ENCODE measurements at regions not wholly inside any gene's neighbourhood (a gene's known extent, or its start where the extent isn't known, plus 50 kb on each side); places are given as distances from the start of the nearest gene placed in this dataset.

DNA sequence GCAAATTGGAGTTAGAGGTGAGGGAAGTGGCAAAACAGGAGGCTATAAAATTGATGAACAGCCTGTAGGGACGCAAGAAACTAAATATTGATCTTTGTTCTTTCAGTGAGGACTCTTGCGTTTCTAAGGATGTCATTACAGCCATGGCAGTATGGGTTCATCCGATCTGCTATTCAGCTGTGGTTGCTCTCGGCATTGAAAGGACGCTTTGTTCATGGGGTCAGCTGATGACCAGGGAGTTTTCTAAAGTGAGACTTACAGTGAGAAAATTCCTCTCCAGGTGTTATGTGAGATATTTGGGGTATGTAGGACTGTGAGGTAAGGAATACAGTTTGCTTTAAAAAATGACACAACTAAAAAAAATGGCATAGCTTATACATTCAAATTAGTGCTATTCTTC is 52.7 kb upstream of the PELI1 start:
- H3K4me3 ChIP-seq (ENCODE audit: low read length), result no peak overlapping the region
- no peaks in the 10 kb centered on the region for H3K9me3 ChIP-seq (replicated peaks; ENCODE audit: control insufficient read depth, low read depth, low read length)
- no peak for DNase-seq
- no peaks in the 10 kb centered on the region for H3K27me3 ChIP-seq (ENCODE audit: control insufficient read depth, insufficient read depth, low read length)
- 66% methylated on average over 5 of the region's 5 CpGs for WGBS (ENCODE audit: insufficient coverage)
- no peak overlapping the region for H3K27ac ChIP-seq (ENCODE audit: low read length)
- H3K36me3 ChIP-seq (ENCODE audit: control insufficient read depth, insufficient read depth, low read length), result no peaks in the 10 kb centered on the region
- H3K4me1 ChIP-seq (ENCODE audit: control insufficient read depth, insufficient read depth, low read length), result peaks cover 5% of the 10 kb centered on the region

DNA sequence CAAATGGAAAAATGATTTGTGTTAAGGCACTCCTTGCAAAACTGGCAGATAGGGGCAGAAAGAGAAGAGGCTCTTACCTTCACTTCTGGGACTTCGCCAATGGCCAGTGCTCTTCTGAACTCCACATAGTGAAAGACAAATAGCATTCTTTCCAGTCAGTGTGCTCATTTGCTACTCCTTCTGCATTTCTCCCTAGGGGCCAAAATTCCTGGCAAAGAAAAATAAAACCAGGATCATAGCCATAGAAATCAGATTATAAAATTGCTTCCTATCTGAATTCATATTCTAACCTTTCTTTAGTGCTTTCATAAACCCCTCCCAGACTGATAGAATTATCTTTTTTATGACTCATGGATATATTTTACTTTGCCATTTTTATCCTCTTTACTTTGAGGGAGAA is 56.9 kb upstream of the PELI1 start:
- Histone ChIP-seq H3K27ac (ENCODE audit: low read length) (peak overlapping the region; percentile 95), H3K9me3 (replicated peaks; ENCODE audit: control insufficient read depth, low read depth, low read length) (no peaks in the 10 kb centered on the region), H3K4me3 (ENCODE audit: low read length) (no peak overlapping the region), H3K4me1 (ENCODE audit: control insufficient read depth, insufficient read depth, low read length) (peaks cover 24% of the 10 kb centered on the region), H3K36me3 (ENCODE audit: control insufficient read depth, insufficient read depth, low read length) (no peaks in the 10 kb centered on the region), H3K27me3 (ENCODE audit: control insufficient read depth, insufficient read depth, low read length) (no peaks in the 10 kb centered on the region)
- peak; percentile 93 for DNase-seq
- WGBS (ENCODE audit: insufficient coverage), result no CpG with 5 or more reads among the region's 1 CpG

DNA sequence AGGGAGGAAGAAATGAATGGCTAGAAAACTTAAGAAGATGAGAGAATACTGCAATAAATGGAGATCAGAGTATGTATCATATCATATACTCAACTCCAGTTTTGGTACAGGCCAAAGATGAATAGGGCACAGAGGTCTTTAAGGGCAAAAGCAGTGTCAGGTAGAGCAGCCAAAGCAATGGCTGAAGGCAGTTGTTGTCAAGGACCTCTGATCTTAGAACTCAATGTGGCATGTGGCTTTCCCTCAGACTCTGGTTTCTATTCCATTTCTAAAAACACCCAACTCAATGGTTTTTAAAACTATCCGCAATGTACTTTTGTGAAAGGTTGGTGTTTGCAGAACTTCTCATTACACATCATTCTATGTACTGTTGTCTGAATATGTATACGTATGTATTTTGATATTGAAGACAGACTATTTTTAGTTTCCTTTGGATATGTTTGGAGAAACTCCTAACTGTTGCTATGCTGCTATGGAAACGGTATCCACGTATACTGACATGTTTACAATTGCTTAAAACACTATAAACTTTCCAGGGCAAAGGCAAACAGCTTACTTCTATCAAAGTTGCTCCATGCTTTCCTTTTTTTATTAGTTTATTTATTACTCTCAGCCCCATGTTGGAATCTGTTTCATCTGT is 58.1 kb upstream of the PELI1 start:
- Histone ChIP-seq H3K4me3 (ENCODE audit: low read length) (no peak overlapping the region), H3K36me3 (ENCODE audit: control insufficient read depth, insufficient read depth, low read length) (no peaks in the 10 kb centered on the region), H3K27me3 (ENCODE audit: control insufficient read depth, insufficient read depth, low read length) (no peaks in the 10 kb centered on the region), H3K9me3 (replicated peaks; ENCODE audit: control insufficient read depth, low read depth, low read length) (no peaks in the 10 kb centered on the region), H3K4me1 (ENCODE audit: control insufficient read depth, insufficient read depth, low read length) (peaks cover 24% of the 10 kb centered on the region), H3K27ac (ENCODE audit: low read length) (peak overlapping the region; percentile 95)
- DNase-seq, result peak; percentile 97
- no CpG with 5 or more reads among the region's 4 CpGs for WGBS (ENCODE audit: insufficient coverage)

DNA sequence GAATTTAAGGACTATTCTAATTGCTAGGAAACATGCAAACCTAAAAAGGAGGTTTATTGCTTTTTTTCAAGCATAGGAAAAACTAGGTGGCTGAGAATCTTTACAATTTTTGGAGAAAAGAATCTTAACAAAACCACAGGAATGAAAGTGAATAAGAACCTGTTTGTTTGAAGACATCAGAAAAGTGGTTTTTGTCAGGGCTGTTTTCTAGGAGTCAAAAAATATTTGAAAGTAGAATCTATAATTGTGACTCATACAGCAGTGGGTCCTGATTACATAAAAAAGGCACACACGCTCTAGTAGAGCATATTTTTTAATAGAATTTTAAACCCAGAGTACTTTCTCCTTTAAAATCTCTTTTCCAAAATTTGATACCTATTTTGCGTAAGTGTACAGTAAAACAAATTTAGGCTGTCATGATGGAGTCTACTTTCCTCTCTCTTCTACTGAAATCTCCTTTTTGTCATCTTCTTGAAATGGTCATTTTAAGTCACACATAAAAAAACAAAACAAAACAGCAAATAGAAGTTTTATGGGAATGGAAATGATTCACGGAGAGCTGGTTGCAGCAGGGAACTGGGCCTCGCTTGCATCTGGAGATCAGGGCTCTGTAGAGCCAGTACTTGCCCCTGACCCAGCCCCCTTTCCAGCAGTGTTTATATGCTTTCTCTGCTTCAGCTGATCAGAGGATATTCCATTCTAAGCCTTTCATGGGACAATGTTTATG is 59.1 kb upstream of the PELI1 start:
- H3K4me1 ChIP-seq (ENCODE audit: control insufficient read depth, insufficient read depth, low read length), result peaks cover 24% of the 10 kb centered on the region
- WGBS (ENCODE audit: insufficient coverage), result 14% methylated on average over 2 of the region's 4 CpGs
- DNase-seq, result peak; percentile 79
- no peak overlapping the region for H3K4me3 ChIP-seq (ENCODE audit: low read length)
- H3K36me3 ChIP-seq (ENCODE audit: control insufficient read depth, insufficient read depth, low read length), result no peaks in the 10 kb centered on the region
- no peaks in the 10 kb centered on the region for H3K27me3 ChIP-seq (ENCODE audit: control insufficient read depth, insufficient read depth, low read length)
- H3K27ac ChIP-seq (ENCODE audit: low read length), result peak overlapping the region; percentile 95
- H3K9me3 ChIP-seq (replicated peaks; ENCODE audit: control insufficient read depth, low read depth, low read length), result no peaks in the 10 kb centered on the region

DNA sequence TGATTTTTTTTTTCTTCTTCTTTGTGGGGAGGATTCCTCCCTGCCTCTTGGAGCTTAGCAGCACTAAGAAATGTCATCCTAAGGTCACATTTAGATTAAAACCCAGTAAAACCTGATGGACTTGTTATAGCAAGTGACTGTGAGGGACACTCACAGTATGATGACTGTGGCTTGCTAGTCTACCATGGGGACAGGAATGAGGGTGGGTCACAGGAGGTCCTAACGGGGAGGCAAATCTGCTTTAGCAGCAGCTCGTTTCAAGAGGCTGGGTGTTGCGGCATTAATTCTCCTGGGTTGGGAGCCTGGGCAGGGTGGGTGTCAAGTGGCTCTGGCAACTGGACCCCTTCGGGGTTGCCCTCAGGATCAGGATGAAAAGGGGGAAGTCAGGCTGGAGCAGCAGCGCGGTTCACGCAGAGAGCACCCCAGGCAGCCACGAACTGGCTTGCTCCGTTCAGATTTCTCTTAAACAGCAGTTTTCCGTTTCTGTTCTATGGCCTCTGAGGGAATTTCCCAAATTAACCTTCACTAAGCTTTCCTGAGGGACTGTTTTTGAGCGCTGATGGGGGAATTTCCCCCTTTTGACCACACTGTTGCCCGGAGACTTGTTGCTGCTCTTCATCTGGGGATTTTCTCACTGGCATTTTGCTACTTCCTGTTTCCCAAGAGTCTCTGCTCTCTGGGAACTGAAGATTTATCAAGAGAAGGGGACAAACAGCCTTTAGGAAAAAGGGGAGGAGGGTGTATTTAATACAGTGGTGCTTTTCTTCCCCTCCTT is 59.8 kb upstream of the PELI1 start:
- no peaks in the 10 kb centered on the region for H3K27me3 ChIP-seq (ENCODE audit: control insufficient read depth, insufficient read depth, low read length)
- WGBS (ENCODE audit: insufficient coverage), result 42% methylated on average over 7 of the region's 12 CpGs
- H3K27ac ChIP-seq (ENCODE audit: low read length), result peak overlapping the region; percentile 95
- no peaks in the 10 kb centered on the region for H3K36me3 ChIP-seq (ENCODE audit: control insufficient read depth, insufficient read depth, low read length)
- H3K4me3 ChIP-seq (ENCODE audit: low read length), result no peak overlapping the region
- peaks cover 24% of the 10 kb centered on the region for H3K4me1 ChIP-seq (ENCODE audit: control insufficient read depth, insufficient read depth, low read length)
- DNase-seq, result peak; percentile 80
- H3K9me3 ChIP-seq (replicated peaks; ENCODE audit: control insufficient read depth, low read depth, low read length), result no peaks in the 10 kb centered on the region

DNA sequence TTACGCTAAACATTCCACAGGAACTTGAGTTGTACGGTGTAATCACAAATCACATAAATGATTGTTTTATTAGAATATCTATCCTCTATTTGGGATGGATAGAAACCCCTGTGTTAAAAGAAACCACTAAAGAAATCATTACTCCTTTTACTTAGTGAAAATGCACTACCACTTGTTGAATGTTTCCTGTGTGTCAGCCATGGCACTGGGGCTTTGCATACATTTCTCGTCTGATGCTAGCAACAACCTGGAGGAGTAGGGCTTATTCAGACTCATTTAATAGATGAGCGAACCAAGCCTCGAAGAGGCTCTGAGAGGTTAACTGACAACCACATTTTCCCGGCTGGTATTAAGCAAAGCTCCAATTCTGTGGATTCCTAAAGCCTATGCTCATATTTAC is 60.5 kb upstream of the PELI1 start:
- Histone ChIP-seq H3K4me3 (ENCODE audit: low read length) (no peak overlapping the region), H3K27me3 (ENCODE audit: control insufficient read depth, insufficient read depth, low read length) (no peaks in the 10 kb centered on the region), H3K36me3 (ENCODE audit: control insufficient read depth, insufficient read depth, low read length) (no peaks in the 10 kb centered on the region), H3K9me3 (replicated peaks; ENCODE audit: control insufficient read depth, low read depth, low read length) (no peaks in the 10 kb centered on the region), H3K27ac (ENCODE audit: low read length) (peak overlapping the region; percentile 95), H3K4me1 (ENCODE audit: control insufficient read depth, insufficient read depth, low read length) (peaks cover 24% of the 10 kb centered on the region)
- 60% methylated on average over 1 of the region's 6 CpGs for WGBS (ENCODE audit: insufficient coverage)
- no peak for DNase-seq

DNA sequence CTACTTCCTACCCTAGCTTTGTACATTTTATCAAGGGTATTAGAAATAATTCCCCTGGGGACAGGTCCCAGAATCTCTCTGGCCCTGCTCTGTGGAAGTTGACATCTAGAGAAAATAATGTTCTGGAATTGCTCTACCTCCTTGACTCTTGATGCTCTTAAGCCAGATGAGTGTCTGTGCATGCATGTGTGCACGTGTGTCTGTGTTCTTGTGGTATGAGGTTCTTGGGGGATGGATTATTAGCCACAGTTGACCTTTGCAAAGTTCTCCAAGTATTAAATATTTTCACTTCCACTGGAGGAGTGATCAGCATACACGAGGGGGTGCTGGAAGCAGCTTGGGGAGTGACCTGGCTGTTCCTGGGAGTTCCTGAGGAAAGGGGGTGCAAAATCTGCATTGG is 61.2 kb upstream of the PELI1 start:
- Histone ChIP-seq H3K9me3 (replicated peaks; ENCODE audit: control insufficient read depth, low read depth, low read length) (no peaks in the 10 kb centered on the region), H3K4me1 (ENCODE audit: control insufficient read depth, insufficient read depth, low read length) (peaks cover 24% of the 10 kb centered on the region), H3K36me3 (ENCODE audit: control insufficient read depth, insufficient read depth, low read length) (no peaks in the 10 kb centered on the region), H3K27ac (ENCODE audit: low read length) (no peak overlapping the region), H3K27me3 (ENCODE audit: control insufficient read depth, insufficient read depth, low read length) (no peaks in the 10 kb centered on the region), H3K4me3 (ENCODE audit: low read length) (no peak overlapping the region)
- no CpG with 5 or more reads among the region's 2 CpGs for whole genome bisulfite sequencing (ENCODE audit: insufficient coverage)
- no peak for DNase-seq

DNA sequence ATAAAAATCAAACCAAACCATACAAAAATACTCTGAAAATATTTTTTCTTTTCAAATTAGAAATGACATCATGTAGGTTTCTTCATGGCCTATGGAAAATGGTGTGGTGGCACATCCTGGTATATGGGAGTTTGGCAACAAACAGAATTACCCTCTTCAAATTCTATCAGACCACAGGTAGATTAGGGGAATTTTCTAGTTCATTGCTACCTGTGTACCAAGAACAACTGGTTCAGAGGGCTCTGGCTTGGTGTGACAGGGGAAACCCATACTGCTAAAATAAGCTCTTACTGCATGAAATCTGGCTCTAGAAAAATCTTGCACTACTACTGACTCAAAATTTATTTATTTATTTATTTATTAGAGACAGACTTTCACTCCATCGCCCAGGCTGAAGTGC is 63.4 kb upstream of the PELI1 start:
- Histone ChIP-seq H3K4me3 (ENCODE audit: low read length) (no peak overlapping the region), H3K4me1 (ENCODE audit: control insufficient read depth, insufficient read depth, low read length) (peaks cover 18% of the 10 kb centered on the region), H3K9me3 (replicated peaks; ENCODE audit: control insufficient read depth, low read depth, low read length) (no peaks in the 10 kb centered on the region), H3K27me3 (ENCODE audit: control insufficient read depth, insufficient read depth, low read length) (no peaks in the 10 kb centered on the region), H3K36me3 (ENCODE audit: control insufficient read depth, insufficient read depth, low read length) (no peaks in the 10 kb centered on the region), H3K27ac (ENCODE audit: low read length) (no peak overlapping the region)
- no peak for DNase-seq
- WGBS (ENCODE audit: insufficient coverage), result 100% methylated on average over 1 of the region's 1 CpG

DNA sequence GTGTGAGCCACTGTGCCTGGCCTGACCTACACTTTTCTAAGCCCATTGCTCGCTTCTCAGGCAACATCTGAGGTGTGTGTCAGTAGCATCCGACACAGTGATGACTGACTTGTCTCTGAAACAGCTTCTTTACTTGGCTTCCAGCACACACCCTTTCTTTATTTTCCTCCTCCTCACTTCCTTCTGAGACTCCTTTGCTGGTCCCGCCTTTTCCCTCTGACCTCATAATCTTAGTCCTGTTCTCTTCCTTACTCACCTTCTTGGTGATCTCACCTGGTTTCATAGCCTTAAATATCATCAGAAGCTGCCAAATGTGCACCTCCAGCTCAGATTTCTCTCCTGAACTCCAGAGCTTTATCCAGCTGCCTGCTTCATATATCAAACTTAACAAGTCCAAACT is 66.6 kb upstream of the PELI1 start:
- H3K9me3 ChIP-seq (replicated peaks; ENCODE audit: control insufficient read depth, low read depth, low read length), result no peaks in the 10 kb centered on the region
- no peak for DNase-seq
- H3K27ac ChIP-seq (ENCODE audit: low read length), result no peak overlapping the region
- no peaks in the 10 kb centered on the region for H3K36me3 ChIP-seq (ENCODE audit: control insufficient read depth, insufficient read depth, low read length)
- 89% methylated on average over 3 of the region's 3 CpGs for WGBS (ENCODE audit: insufficient coverage)
- peaks cover 4% of the 10 kb centered on the region for H3K4me1 ChIP-seq (ENCODE audit: control insufficient read depth, insufficient read depth, low read length)
- H3K4me3 ChIP-seq (ENCODE audit: low read length), result no peak overlapping the region
- H3K27me3 ChIP-seq (ENCODE audit: control insufficient read depth, insufficient read depth, low read length), result no peaks in the 10 kb centered on the region

DNA sequence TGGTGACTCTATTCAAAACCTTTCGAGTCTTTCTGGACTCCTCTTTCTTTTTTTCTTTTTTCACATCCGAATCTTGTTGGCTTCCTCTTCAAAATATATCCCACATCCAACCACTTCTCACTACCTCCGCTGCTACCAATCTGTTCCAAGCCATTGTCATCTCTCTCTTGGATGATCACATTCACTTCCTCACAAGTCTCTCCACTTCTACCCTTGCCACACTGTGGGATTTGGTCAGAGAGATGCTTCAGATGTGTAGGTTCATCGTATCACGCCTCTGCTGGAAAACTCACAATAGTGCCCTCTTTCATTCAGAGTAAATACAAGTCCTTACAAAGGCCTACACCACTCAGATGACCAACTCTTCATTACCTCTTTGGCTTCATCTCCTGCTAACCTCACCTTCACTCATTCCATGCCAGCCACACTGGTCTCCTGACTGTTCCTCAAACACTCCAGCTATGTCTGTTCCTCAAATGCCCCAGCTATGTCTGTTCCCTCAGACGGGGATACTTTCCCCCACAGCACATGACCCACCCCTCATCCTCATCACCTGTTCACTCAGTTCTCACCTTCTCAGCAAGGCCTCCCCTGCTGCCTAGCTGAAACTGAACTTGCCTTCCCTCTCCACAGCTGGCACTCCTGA is 67.2 kb upstream of the PELI1 start:
- no peak overlapping the region for H3K4me3 ChIP-seq (ENCODE audit: low read length)
- H3K27ac ChIP-seq (ENCODE audit: low read length), result no peak overlapping the region
- no peaks in the 10 kb centered on the region for H3K36me3 ChIP-seq (ENCODE audit: control insufficient read depth, insufficient read depth, low read length)
- 85% methylated on average over 6 of the region's 6 CpGs for whole genome bisulfite sequencing (ENCODE audit: insufficient coverage)
- H3K4me1 ChIP-seq (ENCODE audit: control insufficient read depth, insufficient read depth, low read length), result peaks cover 4% of the 10 kb centered on the region
- H3K27me3 ChIP-seq (ENCODE audit: control insufficient read depth, insufficient read depth, low read length), result no peaks in the 10 kb centered on the region
- H3K9me3 ChIP-seq (replicated peaks; ENCODE audit: control insufficient read depth, low read depth, low read length), result no peaks in the 10 kb centered on the region
- DNase-seq, result no peak

All from muscle of leg (tissue), 3 donors.